HG02840 (cell line): ENCODE measurements at regions not wholly inside any gene's neighbourhood (a gene's known extent, or its start where the extent isn't known, plus 50 kb on each side); places are given as distances from the start of the nearest gene placed in this dataset.
A peak's percentile ranks its signal among the peaks of the same experiment; 100 is the strongest.

Experiments
- ATAC-seq: cut with Tn5 transposase; IDR thresholded peaks from one replicate; pipeline ENCODE4 v1.9.1; 2021; ENCODE audit warnings: mild to moderate bottlenecking, moderate library complexity, moderate number of reproducible peaks; ENCODE audit not compliant: unreplicated experiment, low FRiP score

DNA sequence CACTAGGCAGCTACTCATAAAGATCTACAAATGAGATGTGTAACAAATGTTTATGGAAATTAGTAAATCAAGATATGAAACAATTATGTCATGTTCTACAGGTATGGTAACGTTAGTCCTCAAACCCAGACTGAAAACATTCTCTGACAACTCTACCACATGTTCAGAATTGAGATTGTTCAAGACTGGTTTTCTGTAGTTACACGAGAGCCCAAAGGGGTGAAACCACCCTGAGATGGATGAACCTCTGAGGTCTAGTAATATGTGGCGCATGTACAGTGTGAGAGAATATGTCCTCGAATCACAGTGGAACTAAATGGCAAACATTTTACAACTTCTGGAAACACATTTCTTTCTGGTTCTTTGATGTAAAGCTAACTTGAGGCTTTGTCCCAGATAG, 614.3 kb downstream of the ZEB2 start:
- ATAC-seq: no peak

DNA sequence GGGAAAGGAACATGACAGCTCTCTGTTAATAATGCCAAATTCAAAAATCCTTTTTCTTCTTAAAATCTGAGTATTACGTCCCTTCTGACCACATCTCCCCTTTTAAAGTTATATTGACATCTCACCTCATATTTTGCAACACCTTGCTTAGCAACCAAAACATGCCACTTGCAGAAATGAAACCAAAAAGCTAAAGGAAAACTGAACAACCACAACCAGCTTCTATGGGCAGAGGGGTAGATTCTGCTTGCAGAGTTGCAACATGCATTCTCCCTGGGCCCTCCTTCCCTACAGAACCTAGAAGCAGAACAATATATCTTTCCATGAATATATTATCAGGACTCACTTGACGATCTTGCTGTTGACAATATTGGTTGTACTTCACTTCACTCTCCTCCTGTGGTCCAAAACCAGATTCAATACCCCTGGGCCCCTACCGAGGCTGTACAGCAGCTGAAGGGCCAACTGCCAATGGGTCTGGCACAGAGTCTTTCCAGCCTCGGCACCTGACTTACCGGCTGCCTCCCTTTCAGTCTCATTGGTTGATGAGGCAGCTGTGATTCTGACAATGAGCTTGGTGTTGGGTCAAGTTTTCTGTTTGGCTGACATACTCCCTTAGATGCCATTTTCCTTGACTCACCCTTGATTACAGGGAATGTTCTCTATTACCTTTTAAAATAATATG, 616.6 kb downstream of the ZEB2 start:
- no peak for ATAC-seq

DNA sequence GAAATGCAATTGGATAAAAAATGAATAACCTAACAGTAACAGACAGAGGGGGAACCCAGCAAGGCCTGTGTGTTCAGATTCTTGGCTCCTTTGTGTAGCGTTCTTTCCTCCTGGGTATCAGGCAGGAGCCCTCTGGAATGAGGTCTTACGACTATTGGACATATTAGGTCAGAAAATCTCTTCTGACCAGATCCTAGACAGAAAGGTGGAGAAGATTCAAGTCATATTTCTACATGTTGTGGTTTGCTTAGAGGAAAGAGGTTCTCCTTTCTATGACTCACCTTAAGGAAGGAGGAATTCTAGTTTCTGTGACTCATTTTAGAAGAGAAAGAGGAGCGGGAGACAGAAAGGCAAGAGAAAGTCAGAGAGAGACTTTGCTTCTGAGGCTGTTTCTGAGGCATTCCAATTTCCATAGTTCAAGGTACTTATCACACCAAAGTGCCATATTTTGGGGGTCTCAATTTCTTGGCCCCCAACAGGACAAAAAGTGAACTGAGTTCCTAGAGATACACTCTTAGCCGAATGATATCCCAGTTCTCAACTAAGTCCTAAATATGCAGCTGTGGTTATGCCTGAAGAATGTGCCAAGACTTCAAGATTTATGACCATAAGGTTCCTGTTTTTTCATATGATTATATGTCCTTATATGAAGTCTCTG, 618.6 kb downstream of the ZEB2 start:
- peak; percentile 73 for ATAC-seq

DNA sequence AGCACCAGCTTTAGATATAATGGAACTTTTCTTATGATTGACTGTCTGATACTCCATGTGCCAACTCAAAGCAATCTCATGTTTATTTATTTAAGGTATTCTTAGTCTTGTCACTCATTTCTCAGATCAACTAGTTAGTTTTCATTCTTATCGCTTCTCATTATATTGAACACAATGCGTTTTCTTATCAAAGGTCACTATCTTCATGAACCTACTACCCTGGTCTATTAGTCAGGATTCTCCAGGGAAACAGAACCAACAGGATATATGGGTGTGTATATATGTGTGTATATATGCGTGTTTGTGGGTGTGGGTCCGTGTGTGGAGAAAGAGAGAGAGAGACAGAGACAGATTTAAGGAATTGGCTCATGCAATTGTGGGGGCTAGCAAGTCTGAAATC, 619.9 kb downstream of the ZEB2 start:
- no peak for ATAC-seq

DNA sequence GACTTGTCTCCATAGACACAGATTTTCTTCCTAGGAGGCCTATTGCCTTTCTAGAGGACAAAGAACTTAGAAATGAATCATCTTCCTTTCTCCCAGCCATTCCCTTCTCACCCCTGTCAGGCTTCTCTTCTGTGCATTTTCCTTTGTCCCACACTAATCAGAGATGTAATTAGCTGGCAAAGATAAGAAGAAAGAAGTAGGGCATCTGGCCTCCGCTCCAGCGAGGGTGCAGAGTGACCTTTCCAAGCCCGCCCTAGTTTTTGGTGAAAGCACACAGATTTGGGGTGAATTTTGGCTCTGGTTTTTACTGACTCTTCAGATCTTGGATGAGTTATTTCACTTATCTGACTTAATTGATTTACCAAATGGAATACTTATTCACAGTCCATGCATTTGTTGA, 626.5 kb downstream of the ZEB2 start:
- ATAC-seq: no peak

DNA sequence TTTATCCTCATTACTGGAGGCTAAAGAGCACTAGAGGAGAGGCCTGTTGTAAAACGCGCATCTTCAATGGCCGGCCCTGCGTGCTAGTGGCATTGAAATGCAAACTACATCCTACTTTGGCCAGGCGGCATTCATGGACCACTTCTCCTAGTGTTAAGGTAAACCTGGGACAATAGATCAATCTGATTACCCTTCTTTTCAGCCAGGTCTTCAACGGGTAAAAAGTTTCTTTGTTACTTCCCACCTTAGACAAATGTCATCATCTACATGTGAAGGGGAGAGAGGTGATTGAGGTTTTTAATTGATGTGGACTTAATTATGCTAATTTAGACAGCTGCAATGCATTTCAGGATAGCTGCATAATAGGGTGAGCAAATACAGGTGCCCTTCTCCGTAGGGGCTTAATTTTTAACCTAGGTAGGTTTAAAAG, 628.0 kb downstream of the ZEB2 start:
- ATAC-seq: no peak

DNA sequence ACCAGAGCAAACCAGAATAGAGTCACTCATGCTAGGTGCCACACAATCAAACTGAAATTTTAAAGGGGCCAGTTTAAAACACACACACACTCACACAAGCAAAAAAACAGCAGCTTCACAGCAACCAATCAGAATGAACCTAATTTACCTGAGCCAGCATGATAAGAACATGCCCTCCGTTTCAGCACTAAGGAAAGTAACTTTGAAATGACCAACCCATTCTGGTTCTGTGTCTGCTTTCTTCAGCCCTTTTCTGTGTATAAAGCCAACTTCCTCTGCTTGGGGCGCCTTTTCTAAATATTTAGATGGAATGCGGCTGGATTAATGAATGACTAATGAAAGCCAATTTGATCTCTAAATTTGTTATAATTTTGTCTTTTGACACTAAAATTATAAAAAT, 629.1 kb downstream of the ZEB2 start:
- no peak for ATAC-seq

DNA sequence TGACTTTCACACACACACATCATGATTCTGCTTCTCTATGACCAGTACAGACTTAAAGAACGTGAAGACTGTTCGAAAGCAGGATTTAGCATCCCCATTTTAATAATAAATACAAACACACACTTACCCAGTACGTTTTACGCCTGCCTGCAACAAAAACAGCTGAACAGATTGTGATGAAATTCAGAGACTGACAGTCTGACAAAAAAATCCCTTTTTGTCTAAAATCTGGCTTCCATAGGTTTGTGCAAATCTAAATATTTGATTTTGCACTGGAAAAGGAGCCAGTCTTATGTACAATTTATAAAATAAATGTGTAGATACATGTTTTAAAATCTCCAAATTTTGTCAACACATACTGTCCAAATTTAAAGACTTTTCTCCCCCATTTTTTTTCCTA, 630.7 kb downstream of the ZEB2 start:
- ATAC-seq: no peak

DNA sequence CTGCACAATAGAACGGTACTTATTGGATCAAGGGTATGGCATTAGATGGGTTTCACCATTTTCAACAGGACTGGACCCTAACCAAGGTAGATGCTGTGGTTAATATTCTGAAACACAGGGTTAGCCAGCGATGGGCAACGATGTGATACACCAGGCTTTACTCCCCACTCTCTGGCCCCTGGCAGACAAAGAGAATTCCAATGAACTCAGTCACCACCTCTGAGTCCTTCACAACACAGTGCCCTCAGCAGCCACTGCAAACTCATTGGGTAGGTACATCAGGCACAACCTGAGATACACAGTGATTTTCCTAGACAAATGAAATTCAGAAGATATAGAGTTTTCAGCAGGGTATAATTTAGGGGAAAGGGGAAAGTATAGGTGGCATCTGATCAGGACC, 634.5 kb downstream of the ZEB2 start:
- ATAC-seq: no peak

DNA sequence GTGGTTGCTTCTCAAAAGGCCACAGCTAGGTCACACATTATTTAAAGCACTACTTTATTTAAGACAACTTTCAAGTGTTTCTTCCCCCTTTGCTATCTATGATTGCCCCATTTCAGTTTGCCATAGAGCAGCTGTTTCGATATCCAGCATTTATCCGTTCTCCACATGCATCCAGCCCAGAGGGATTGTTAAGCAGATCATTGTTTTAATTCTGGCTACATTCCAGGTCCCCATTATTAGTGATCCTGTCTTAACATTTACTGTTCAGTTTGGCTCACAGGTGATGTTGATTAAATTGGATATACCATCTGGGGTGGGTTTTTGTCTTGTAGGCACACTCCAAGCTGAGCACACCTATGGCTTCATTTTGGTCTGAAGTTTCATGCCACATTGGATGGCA, 638.7 kb downstream of the ZEB2 start:
- no peak for ATAC-seq

DNA sequence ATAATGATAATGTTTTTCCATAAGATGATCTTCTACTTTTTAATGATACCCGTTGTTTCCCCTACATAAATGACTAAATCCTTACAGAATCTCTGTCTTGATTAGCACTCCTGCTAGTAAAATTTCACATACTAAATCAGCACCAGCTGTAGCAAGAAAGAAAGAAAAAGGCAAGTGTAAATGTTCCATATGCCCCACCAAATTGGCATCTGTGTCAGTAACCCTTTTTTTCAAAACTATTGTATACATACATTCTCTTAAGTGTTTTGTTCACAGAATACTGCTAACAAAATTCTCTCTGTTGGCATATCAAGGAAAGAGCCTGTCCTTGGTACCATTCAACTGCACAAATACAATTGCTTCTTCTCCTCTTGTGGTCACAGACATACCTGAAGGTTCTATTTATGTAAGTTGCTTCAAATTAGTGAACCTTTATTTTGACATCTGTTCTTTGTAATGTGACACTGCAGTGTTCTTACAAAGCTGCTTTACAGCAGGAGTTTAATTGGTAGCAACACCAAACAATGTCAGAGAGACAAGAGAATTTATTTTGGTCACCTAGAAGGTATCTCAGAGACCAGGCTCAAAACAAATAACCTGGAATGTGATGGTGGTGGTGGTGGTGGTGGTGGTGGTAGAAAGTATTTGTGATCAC, 641.9 kb downstream of the ZEB2 start:
- no peak for ATAC-seq

DNA sequence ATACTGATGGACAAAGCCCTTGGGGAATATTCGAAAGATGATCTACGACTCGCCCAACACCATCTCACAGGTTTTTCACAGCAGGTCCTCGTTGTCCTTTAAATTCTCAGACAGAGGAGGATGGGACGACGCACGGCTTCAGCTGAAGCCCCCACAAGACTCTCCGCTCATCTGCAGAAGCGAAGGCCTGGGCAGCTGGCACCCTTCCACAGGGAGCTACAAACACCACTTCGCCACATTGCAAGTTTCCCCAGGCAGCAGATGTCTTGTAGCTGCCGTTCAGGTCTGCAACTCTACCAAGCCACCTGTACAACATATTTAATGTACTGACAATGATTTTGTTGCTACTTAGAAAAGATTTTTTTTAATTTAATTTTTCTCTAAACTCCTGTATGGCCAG, 642.9 kb downstream of the ZEB2 start:
- ATAC-seq: no peak

DNA sequence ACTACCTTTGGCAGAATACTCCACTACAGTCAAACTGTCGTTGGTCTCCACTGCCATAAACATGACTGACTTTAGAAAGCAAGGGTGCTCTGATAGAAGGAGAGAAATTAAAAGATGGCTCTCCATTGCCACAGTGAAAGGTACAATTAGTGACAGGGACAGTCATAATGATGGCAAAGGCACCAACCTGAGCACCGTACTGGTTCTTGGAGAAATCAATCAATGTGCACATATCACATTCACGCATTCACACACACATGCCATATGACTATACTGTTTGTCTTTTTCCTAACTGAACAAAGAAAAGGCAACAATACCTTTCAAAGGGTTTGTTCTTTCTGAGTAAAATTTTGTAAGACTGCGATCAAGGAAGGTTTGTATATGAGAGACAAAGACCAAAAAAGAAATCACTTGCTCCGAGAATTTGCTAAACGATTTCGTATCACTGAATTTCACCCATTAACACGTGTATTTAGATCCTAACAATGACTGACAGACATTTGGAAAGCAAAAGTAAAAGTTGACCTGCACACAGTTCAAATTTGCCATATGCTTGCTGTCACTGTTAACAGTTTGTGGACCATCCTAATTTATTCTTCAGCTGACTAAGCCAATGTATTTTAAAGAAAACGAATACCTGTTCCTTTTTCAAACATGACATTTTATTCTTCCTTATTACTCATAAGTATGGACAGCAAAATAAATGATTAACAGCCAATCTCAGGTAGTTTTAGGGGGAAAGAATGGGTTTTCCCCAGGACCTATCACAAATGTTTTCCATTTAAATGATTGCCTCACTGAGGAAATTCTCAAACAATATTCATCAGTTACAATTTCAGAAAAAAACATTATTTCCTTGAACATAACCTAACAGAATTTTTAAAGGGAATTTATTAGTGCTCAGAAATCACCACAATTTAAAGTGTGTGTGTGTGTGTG, 644.4 kb downstream of the ZEB2 start:
- peak; percentile 66 for ATAC-seq

DNA sequence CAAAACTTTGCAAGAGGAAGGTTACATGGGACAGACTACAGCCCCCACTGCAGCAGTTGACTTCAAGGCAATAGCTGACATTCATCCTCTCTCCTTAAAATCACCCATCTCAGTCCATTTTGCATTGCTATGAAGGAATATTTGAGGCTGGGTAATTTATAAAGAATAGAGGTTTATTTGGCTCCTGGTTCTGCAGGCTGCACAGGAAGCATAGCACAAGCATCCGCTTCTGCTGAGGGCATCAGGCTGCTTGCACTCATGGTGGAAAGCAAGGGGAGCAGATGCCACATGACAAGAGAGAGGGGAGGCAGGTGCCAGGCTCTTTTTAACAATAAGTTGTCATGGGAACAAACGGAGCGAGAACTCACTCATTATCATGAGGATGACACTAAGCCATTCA, 646.0 kb downstream of the ZEB2 start:
- no peak for ATAC-seq

DNA sequence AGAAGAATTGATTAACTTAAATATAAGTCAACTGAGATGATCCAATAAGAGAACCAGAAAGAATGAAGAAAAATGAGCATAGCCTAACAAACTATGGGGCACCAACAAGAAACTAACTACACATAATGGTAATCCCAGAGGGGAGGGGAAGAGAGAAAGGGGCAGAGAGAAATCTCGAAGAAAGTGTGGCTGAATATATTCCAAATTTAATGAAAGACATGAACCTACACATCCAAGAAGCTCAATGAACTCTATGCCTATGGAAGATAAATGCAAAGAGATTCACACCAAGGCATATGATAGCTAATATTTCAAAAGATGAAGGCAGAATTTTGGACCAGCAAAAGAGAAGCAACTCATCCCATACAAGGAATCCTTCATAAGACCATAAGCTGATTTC, 649.2 kb downstream of the ZEB2 start:
- ATAC-seq: no peak

DNA sequence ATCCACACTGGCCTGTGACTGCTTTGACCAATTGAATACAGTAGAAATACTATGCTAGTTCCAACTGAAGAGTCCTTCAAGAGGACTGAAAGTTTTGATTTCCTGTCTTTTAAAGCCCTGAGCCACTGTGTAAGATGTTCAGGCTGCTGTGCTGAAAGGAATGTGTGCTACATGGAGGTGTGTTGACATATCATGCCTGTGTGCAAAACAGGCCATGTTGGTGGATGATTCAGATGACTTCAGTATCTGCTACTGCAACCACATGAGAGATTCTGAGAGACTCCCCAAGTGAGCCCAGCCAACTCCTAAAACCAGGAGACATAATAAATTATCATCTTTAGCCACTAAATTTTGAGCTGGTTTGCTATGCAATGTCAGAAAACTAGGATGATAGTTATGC, 662.9 kb downstream of the ZEB2 start:
- no peak for ATAC-seq

DNA sequence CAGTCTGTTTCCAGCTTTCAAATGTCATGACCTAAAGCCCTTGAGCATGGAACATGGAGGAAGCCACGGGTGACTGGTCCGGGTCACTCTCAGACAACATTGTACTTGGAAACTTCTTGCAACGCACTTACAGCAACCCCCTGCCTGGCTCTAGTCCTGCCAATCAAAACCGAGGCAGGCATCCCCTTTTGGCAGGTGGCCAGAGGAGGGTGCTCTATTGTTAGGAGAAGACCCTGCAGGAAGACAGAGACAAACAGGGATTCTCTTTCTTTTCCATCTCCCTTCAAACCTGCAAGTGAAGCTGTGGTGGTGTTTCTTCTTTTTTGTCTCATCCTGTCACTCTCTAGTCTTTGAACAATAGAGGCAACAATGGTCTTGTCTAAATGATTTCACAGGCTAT, 667.2 kb downstream of the ZEB2 start:
- no peak for ATAC-seq

DNA sequence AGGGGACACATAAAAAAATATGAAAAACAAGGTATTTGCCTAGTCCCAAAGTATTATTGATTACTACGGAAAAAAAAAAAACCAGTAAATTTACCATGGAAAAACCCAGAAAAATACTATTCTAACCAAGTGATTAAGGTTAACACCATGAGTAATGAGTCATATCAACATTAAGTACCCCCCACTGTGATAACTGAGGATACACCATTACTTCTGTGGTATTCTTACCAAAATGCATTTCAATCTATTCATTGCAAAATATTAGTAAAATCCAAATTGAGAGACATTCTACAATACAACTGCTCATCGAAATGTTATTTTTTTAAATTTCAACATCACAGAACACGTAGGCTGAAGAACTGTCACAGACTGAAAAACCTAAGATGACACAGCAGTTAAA, 669.8 kb downstream of the ZEB2 start:
- ATAC-seq: no peak

DNA sequence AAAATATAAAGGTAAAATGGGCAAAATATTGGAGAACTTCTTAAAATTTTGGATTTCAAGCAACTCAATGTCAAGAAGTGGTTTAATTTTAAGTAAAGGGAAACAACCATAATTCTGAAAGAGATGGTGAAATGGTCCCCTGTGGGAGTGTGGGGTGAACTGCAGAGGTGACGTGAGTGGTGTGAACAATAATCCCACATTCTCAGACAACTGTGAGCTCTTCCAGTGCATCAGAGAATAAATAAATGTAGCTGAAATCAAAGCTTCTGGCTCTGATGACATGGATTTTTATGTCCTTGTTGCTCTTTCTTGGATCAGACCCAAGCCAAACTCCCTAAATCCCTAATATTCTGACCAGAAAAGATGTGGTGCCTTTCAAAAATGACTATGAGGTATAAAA, 672.7 kb downstream of the ZEB2 start:
- ATAC-seq: no peak

DNA sequence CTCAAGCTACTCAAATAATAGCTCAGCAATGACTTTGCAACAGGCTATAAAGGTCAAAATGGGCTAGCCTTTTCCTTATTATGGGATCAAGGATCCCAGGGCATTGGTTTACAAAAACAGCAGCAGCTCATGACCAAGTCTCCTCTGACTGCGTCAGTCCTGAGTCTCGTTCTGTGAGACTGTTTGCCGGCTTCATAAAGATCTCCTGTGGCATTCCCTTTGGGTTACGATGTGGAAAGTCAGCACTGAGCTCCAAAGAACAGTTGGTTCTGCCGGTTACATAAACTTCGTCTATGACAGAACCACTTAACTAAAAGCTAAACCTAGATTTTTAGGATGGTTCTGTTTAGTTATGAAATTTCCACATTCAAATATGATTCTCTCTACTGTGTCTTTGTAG, 674.9 kb downstream of the ZEB2 start:
- ATAC-seq: no peak

DNA sequence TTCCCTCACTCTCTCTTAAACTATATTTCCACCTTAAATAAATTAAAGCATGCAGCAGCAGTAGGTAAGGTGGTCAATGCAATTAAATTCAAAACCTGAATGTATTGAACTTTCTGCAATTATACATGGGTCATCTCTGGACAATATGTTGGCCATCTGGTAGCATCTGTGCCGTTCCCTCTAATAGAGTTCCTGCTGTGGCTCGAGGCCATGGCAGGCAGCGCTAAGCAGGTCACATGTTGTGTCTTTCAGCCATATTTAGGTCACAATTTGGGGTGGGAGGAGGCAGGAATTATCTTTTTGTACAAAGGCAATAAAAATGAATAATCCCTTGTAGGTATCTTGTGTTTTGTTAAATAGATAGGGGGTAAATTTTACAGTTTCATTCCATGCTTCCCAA, 676.2 kb downstream of the ZEB2 start:
- no peak for ATAC-seq
